ENCODE measurements at regions not wholly inside any gene's neighbourhood (a gene's known extent, or its start where the extent isn't known, plus 50 kb on each side); places are given as distances from the start of the nearest gene placed in this dataset.

DNA sequence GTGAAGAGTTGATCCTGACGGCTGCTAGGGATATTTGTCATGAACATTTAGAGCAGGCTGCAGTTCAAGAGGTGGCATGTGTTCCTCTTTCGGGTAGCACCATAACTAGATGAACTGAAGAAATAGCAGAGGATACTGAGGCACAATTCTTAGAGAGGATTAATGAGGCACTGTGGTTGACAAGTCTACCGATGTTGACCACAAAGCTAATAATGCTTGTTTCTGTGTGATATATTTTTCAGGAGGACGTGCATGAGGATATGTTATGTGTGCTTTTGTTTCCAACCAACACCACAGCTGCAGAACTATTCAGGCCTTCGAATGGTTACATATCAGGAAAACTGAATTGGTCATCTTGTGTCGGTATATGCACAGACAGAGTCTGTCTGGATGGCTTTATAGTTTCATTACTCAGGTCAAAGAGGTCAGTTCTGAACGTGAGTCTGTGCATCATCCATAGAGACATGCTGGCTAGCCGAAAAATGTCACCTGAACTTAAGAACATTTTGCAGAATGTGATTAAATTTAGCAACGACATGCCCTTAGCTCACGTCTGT, 210.1 kb upstream of the IRS2 start:
- TF ChIP-seq, protein P1, sequence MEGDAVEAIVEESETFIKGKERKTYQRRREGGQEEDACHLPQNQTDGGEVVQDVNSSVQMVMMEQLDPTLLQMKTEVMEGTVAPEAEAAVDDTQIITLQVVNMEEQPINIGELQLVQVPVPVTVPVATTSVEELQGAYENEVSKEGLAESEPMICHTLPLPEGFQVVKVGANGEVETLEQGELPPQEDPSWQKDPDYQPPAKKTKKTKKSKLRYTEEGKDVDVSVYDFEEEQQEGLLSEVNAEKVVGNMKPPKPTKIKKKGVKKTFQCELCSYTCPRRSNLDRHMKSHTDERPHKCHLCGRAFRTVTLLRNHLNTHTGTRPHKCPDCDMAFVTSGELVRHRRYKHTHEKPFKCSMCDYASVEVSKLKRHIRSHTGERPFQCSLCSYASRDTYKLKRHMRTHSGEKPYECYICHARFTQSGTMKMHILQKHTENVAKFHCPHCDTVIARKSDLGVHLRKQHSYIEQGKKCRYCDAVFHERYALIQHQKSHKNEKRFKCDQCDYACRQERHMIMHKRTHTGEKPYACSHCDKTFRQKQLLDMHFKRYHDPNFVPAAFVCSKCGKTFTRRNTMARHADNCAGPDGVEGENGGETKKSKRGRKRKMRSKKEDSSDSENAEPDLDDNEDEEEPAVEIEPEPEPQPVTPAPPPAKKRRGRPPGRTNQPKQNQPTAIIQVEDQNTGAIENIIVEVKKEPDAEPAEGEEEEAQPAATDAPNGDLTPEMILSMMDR (IDR thresholded peaks at IDR 0.05): no peak
- no peak for TF ChIP-seq POLR2A (IDR thresholded peaks at IDR 0.05)
- no peak for TF ChIP-seq EP300 (IDR thresholded peaks at IDR 0.05; ENCODE audit: low read depth)
- no peak for TF ChIP-seq POLR2AphosphoS5 (IDR thresholded peaks at IDR 0.05)

All from transverse colon (tissue), 4 donors.